Thoracic aorta (tissue), 2 donors: ENCODE measurements at regions not wholly inside any gene's neighbourhood (a gene's known extent, or its start where the extent isn't known, plus 50 kb on each side); places are given as distances from the start of the nearest gene placed in this dataset.

Experiments
- ATAC-seq: fragments of 150-250 bp; one replicate; pipeline ENCODE4 v1.8.0; 2017; ENCODE audit warnings: low read depth; ENCODE audit not compliant: insufficient number of reproducible peaks, low FRiP score
- DNase-seq: peaks from one replicate; pipeline ENCODE4 v3.0.0-alpha.2; 2020; ENCODE audit warnings: low spot score
- H3K27ac ChIP-seq, 2 donors: fragments of 200-600 bp; sonication (generic); 1 replicate in 1 of 2; 2 replicates in 1 of 2; pipeline ENCODE4 v1.5.1; 2016; ENCODE audit warnings: mild to moderate bottlenecking in 2 of 2, moderate library complexity in 2 of 2
- H3K27me3 ChIP-seq: fragments of 200-600 bp; sonication (generic); replicated peaks from 2 replicates; pipeline ENCODE4 v1.6.0; 2016; ENCODE audit warnings: mild to moderate bottlenecking; ENCODE audit not compliant: insufficient read depth
- H3K36me3 ChIP-seq: fragments of 200-600 bp; sonication (generic); one replicate; pipeline ENCODE4 v1.5.1; 2016
- H3K4me1 ChIP-seq, 2 donors: fragments of 200-600 bp; sonication (generic); 1 replicate in 1 of 2; 2 replicates in 1 of 2; pipeline versions ENCODE4 v1.5.1 to v1.6.0; 2016; ENCODE audit warnings: low read depth in 2 of 2, mild to moderate bottlenecking in 1 of 2; ENCODE audit not compliant: control insufficient read depth in 1 of 2
- H3K4me3 ChIP-seq: fragments of 200-600 bp; sonication (generic); 2 replicates; pipeline ENCODE4 v1.5.1; 2016; ENCODE audit warnings: mild to moderate bottlenecking
- H3K9me3 ChIP-seq: fragments of 200-600 bp; sonication (generic); 2 replicates; pipeline ENCODE4 v1.5.1; 2016
- CTCF ChIP-seq: fragments of 200-600 bp; sonication (generic); IDR thresholded peaks from one replicate; pipeline ENCODE4 v1.5.1; 2019; ENCODE audit warnings: antibody characterized with exemption

- no peak for ATAC-seq
- H3K27ac ChIP-seq = no peak overlapping the region
- DNase-seq = no peak
- no peaks in the 10 kb centered on the region for H3K27me3 ChIP-seq
- no peaks in the 10 kb centered on the region for H3K36me3 ChIP-seq
- H3K4me3 ChIP-seq = no peak overlapping the region
- TF ChIP-seq CTCF = no peak
- H3K4me1 ChIP-seq = no peaks in the 10 kb centered on the region
- H3K9me3 ChIP-seq = no peaks in the 10 kb centered on the region
Measured at GRCh38 chr6:137362878-137363804, 131.1 kb downstream of the OLIG3 start.

- no peaks in the 10 kb centered on the region for H3K4me1 ChIP-seq
- no peaks in the 10 kb centered on the region for H3K27me3 ChIP-seq
- no peaks in the 10 kb centered on the region for H3K9me3 ChIP-seq
- no peak for TF ChIP-seq CTCF
- ATAC-seq (no peak), DNase-seq (no peak)
- H3K36me3 ChIP-seq = no peaks in the 10 kb centered on the region
- H3K4me3 ChIP-seq = no peak overlapping the region
- no peak overlapping the region for H3K27ac ChIP-seq
Measured at GRCh38 chr6:137361701-137362100, 132.5 kb downstream of the OLIG3 start.

GRCh38 chr6:137358273-137358672, 135.9 kb downstream of the OLIG3 start:
- no peak for TF ChIP-seq CTCF
- no peaks in the 10 kb centered on the region for H3K36me3 ChIP-seq
- ATAC-seq (no peak), DNase-seq (no peak)
- no peak overlapping the region for H3K27ac ChIP-seq
- no peak overlapping the region for H3K4me3 ChIP-seq
- H3K27me3 ChIP-seq = no peaks in the 10 kb centered on the region
- H3K4me1 ChIP-seq = no peaks in the 10 kb centered on the region
- H3K9me3 ChIP-seq = no peaks in the 10 kb centered on the region

- no peaks in the 10 kb centered on the region for H3K36me3 ChIP-seq
- no peaks in the 10 kb centered on the region for H3K9me3 ChIP-seq
- no peak overlapping the region for H3K4me3 ChIP-seq
- DNase-seq (no peak), ATAC-seq (no peak)
- H3K27me3 ChIP-seq = no peaks in the 10 kb centered on the region
- H3K27ac ChIP-seq = no peak overlapping the region
- no peaks in the 10 kb centered on the region for H3K4me1 ChIP-seq
- TF ChIP-seq CTCF = no peak
Measured at GRCh38 chr6:137357948-137358266, 136.3 kb downstream of the OLIG3 start.

GRCh38 chr6:137357263-137357947, 136.8 kb downstream of the OLIG3 start:
- no peaks in the 10 kb centered on the region for H3K27me3 ChIP-seq
- H3K9me3 ChIP-seq = no peaks in the 10 kb centered on the region
- H3K27ac ChIP-seq = no peak overlapping the region
- H3K4me3 ChIP-seq = no peak overlapping the region
- DNase-seq (no peak), ATAC-seq (no peak)
- H3K4me1 ChIP-seq = no peaks in the 10 kb centered on the region
- TF ChIP-seq CTCF = no peak
- H3K36me3 ChIP-seq = no peaks in the 10 kb centered on the region
